HCT116 (cell line): ENCODE measurements at regions not wholly inside any gene's neighbourhood (a gene's known extent, or its start where the extent isn't known, plus 50 kb on each side); places are given as distances from the start of the nearest gene placed in this dataset.

ENCODE experiments used
- ATAC-seq: fragments of 200-7000 bp; cut with Tn5 transposase; 2 replicates; pipeline ENCODE4 v1.9.1; 2020; ENCODE audit warnings: mild to moderate bottlenecking, moderate library complexity
- BruUV-seq: library from RNA; stranded (reverse); fragments of 400-500 nt; replicated peaks from 2 replicates; lab custom pipeline; 2021; lab: Mats Ljungman, UMichigan
- CTCF ChIA-PET: fragments of 300-600 bp; sonication (Branson Sonifier 250); formaldehyde crosslinking; loops from one replicate; lab custom pipeline; 2021; ENCODE audit warnings: antibody characterized with exemption; lab: Charles Lee
- POLR2A ChIA-PET: fragments of 300-600, 350-600 bp; sonication (Branson Sonifier 250); formaldehyde crosslinking; loops from one replicate; lab custom pipeline; 2021; ENCODE audit warnings: antibody characterized with exemption; lab: Charles Lee
- RAD21 ChIA-PET, 2 experiments: fragments of 300-600 bp; sonication (Branson Sonifier 250); formaldehyde crosslinking; loops; one replicate each; lab custom pipeline; 2023; ENCODE audit warnings: low total read pairs in 2 of 2; ENCODE audit not compliant: uncharacterized antibody in 2 of 2, unreplicated experiment in 2 of 2, low non-redundant PET in 1 of 2; lab: Charles Lee
- DNase-seq: peaks from one replicate; pipeline ENCODE4 v3.0.0-alpha.2; 2010; ENCODE audit warnings: low read depth, low spot score
- H2AFZ ChIP-seq: fragments of 200-600 bp; shearing (Covaris generic), sonication (generic); 2 replicates; pipeline ENCODE4 v1.6.1; 2017; ENCODE audit warnings: low read depth, mixed run types, mixed read lengths, antibody characterized with exemption, low read length; ENCODE audit not compliant: poor library complexity, severe bottlenecking
- H3K27ac ChIP-seq: 2 replicates; pipeline ENCODE4 v1.5.1; 2012; ENCODE audit warnings: low read depth, low read length
- H3K27me3 ChIP-seq: fragments of 200-600 bp; sonication (generic); 2 replicates; pipeline ENCODE4 v1.6.1; 2016; ENCODE audit warnings: mixed run types, low read length, mixed read lengths; ENCODE audit not compliant: insufficient read depth
- H3K36me3 ChIP-seq, 2 experiments: fragments of 200-500 bp in 1 of 2; fragments of 200-600 bp in 1 of 2; sonication (Bioruptor generic) in 1 of 2; sonication (generic) in 1 of 2; 2 replicates each; pipeline versions ENCODE4 v1.5.1 to v1.6.1; 2014 to 2016; ENCODE audit warnings: low read length in 2 of 2, inconsistent platforms in 1 of 2, mixed read lengths in 1 of 2, mixed run types in 1 of 2; ENCODE audit not compliant: insufficient read depth in 2 of 2, control insufficient read depth in 1 of 2
- H3K4me1 ChIP-seq, 2 experiments: fragments of 200-600 bp in 1 of 2; sonication (generic) in 1 of 2; 2 replicates each; pipeline versions ENCODE4 v1.5.1 to v1.6.1; 2012 to 2017; ENCODE audit warnings: low read length in 2 of 2, inconsistent platforms in 1 of 2, mild to moderate bottlenecking in 1 of 2, mixed read lengths in 1 of 2, mixed run types in 1 of 2, moderate library complexity in 1 of 2; ENCODE audit not compliant: insufficient read depth in 2 of 2, control insufficient read depth in 1 of 2
- H3K4me2 ChIP-seq: fragments of 200-600 bp; sonication (generic); 2 replicates; pipeline ENCODE4 v1.6.1; 2017; ENCODE audit warnings: mixed run types, low read length, mixed read lengths
- H3K4me3 ChIP-seq, 2 experiments: fragments of 200-600 bp in 1 of 2; sonication (generic) in 1 of 2; replicated peaks in 1 of 2; 2 replicates each; pipeline ENCODE4 v1.5.1; 2011 to 2016; ENCODE audit warnings: low read length in 2 of 2, control low read depth in 1 of 2, low read depth in 1 of 2, mild to moderate bottlenecking in 1 of 2, mixed read lengths in 1 of 2, mixed run types in 1 of 2
- H3K79me2 ChIP-seq: fragments of 200-600 bp; sonication (generic); 2 replicates; pipeline ENCODE4 v1.6.1; 2017; ENCODE audit warnings: mild to moderate bottlenecking, mixed run types, low read length, moderate library complexity, mixed read lengths; ENCODE audit not compliant: insufficient read depth
- H3K9ac ChIP-seq: fragments of 200-600 bp; sonication (generic); 2 replicates; pipeline ENCODE4 v1.6.1; 2016; ENCODE audit warnings: low read length, mixed read lengths
- H3K9me2 ChIP-seq: fragments of 200-600 bp; sonication (generic), shearing (Covaris generic); 2 replicates; pipeline ENCODE4 v1.6.1; 2017; ENCODE audit warnings: mixed run types, mild to moderate bottlenecking, moderate library complexity; ENCODE audit not compliant: insufficient read depth
- H3K9me3 ChIP-seq, 2 experiments: fragments of 200-500 bp in 1 of 2; fragments of 200-600 bp in 1 of 2; sonication (Bioruptor generic) in 1 of 2; sonication (generic) in 1 of 2; 2 replicates each; pipeline ENCODE4 v1.6.1; 2014 to 2017; ENCODE audit warnings: low read length in 2 of 2, mixed read lengths in 2 of 2, inconsistent platforms in 1 of 2, low read depth in 1 of 2, mild to moderate bottlenecking in 1 of 2, mixed run types in 1 of 2, moderate library complexity in 1 of 2; ENCODE audit not compliant: control insufficient read depth in 1 of 2, insufficient read depth in 1 of 2
- H4K20me1 ChIP-seq: fragments of 200-600 bp; sonication (generic), shearing (Covaris generic); 2 replicates; pipeline ENCODE4 v1.6.1; 2017; ENCODE audit warnings: mixed run types, mild to moderate bottlenecking, moderate library complexity; ENCODE audit not compliant: insufficient read depth
- ATF3 ChIP-seq: IDR thresholded peaks from 2 replicates; pipeline ENCODE4 v1.6.1; 2012
- CBX3 ChIP-seq: IDR thresholded peaks from 2 replicates; pipeline ENCODE4 v1.6.1; 2012; ENCODE audit warnings: low read depth
- CEBPB ChIP-seq: IDR thresholded peaks from 2 replicates; pipeline ENCODE4 v1.6.1; 2012; ENCODE audit warnings: low read depth
- ELF1 ChIP-seq: IDR thresholded peaks from 2 replicates; pipeline ENCODE4 v1.6.1; 2012; ENCODE audit warnings: low read depth, borderline replicate concordance
- EZH2 ChIP-seq: fragments of 200-600 bp; sonication (generic); IDR thresholded peaks from 2 replicates; pipeline ENCODE4 v1.6.1; 2017; ENCODE audit warnings: antibody characterized with exemption, mixed run types
- FOSL1 ChIP-seq: IDR thresholded peaks from 2 replicates; pipeline ENCODE4 v1.6.1; 2012; ENCODE audit warnings: low read depth
- JUND ChIP-seq: IDR thresholded peaks from 2 replicates; pipeline ENCODE4 v1.6.1; 2012
- POLR2A ChIP-seq: IDR thresholded peaks from 2 replicates; pipeline ENCODE4 v1.7.0; 2011; ENCODE audit warnings: borderline replicate concordance; ENCODE audit not compliant: insufficient read depth, insufficient read length; ENCODE audit errors: extremely low read depth
- POLR2AphosphoS5 ChIP-seq: IDR thresholded peaks from 2 replicates; pipeline ENCODE4 v1.6.1; 2011; ENCODE audit warnings: mild to moderate bottlenecking, low read depth, low read length, moderate library complexity
- RAD21 ChIP-seq: IDR thresholded peaks from 2 replicates; pipeline ENCODE4 v1.6.1; 2012; ENCODE audit warnings: low read depth, mild to moderate bottlenecking
- REST ChIP-seq: IDR thresholded peaks from 2 replicates; pipeline ENCODE4 v1.6.1; 2012; ENCODE audit warnings: low read depth
- SP1 ChIP-seq: IDR thresholded peaks from 2 replicates; pipeline ENCODE4 v1.6.1; 2012; ENCODE audit warnings: low read depth
- SRF ChIP-seq: IDR thresholded peaks from 2 replicates; pipeline ENCODE4 v1.6.1; 2012; ENCODE audit warnings: low read depth
- TCF7L2 ChIP-seq: IDR thresholded peaks from 2 replicates; pipeline ENCODE4 v1.7.0; 2011; ENCODE audit warnings: borderline replicate concordance, inconsistent platforms; ENCODE audit not compliant: insufficient read depth, insufficient read length; ENCODE audit errors: extremely low read depth
- YY1 ChIP-seq: IDR thresholded peaks from 2 replicates; pipeline ENCODE4 v1.6.1; 2011; ENCODE audit warnings: low read length, low read depth, moderate library complexity, mild to moderate bottlenecking; ENCODE audit not compliant: insufficient replicate concordance; ENCODE audit errors: extremely low read depth
- ZFX ChIP-seq: fragments of 450-650 bp; IDR thresholded peaks from 2 replicates; pipeline ENCODE4 v1.6.1; 2017
- ZNF274 ChIP-seq: fragments of 200-500 bp; sonication (Bioruptor generic); IDR thresholded peaks from 2 replicates; pipeline ENCODE4 v1.6.1; 2014; ENCODE audit warnings: mild to moderate bottlenecking, low read depth, low read length, inconsistent platforms
- intact Hi-C: fragments of 100-400 bp; cut with micrococcal nuclease; formaldehyde crosslinking; loops from 2 replicates; pipeline ENCODE4 v1.10.0; 2022
- TF ChIP-seq, protein P1 (sequence below), 3 experiments: fragments of 200-600 bp in 1 of 3; sonication (generic) in 1 of 3; IDR thresholded peaks in 2 of 3; conservative IDR thresholded peaks in 1 of 3; 2 replicates each; pipeline ENCODE4 v1.5.1; 2012 to 2017; ENCODE audit warnings: low read depth in 2 of 3, low read length in 2 of 3, antibody characterized with exemption in 1 of 3, borderline replicate concordance in 1 of 3, control low read depth in 1 of 3, mild to moderate bottlenecking in 1 of 3, mixed read lengths in 1 of 3, mixed run types in 1 of 3, moderate library complexity in 1 of 3; ENCODE audit not compliant: insufficient read depth in 1 of 3
- TF ChIP-seq, protein P2 (sequence below): IDR thresholded peaks from 2 replicates; pipeline ENCODE4 v1.6.1; 2011; ENCODE audit warnings: mild to moderate bottlenecking, low read length, moderate library complexity; ENCODE audit not compliant: insufficient replicate concordance; ENCODE audit errors: extremely low read depth

DNA sequence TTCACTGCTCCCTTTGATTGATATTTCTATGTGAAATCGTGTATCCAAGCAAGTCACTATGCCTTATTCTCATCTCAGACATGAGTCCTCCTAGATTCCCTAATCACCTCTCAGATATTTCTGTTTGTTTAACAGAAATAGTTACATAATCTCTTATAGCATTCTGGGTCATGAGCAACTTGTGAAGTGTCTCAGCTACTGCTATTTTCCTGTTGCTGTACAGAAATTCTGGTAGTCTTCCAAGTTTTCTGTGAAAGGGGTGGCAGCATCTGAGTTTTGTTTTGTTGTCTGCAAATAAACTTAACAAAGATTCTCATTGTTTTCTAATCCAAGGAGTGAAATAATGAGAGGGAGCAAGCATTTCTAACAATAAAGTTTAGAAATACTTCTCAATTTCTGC, 256.9 kb upstream of the ST8SIA4 start:
- no TSS peak for BruUV-seq
- RAD21 ChIA-PET, result no interaction called here

More for the DNA sequence above, 256.9 kb upstream of the ST8SIA4 start:
- Histone ChIP-seq H3K4me3 (no peak overlapping the region), H3K4me1 (no peaks in the 10 kb centered on the region), H3K36me3 (no peaks in the 10 kb centered on the region), H3K27me3 (no peaks in the 10 kb centered on the region), H4K20me1 (no peaks in the 10 kb centered on the region), H3K79me2 (no peaks in the 10 kb centered on the region), H3K27ac (no peak overlapping the region), H3K9me3 (no peaks in the 10 kb centered on the region), H3K9ac (no peak overlapping the region), H3K4me2 (no peak overlapping the region), H2AFZ (no peak overlapping the region), H3K9me2 (no peaks in the 10 kb centered on the region)
- CTCF ChIA-PET, result no interaction called here
- no peak for ATAC-seq
- intact Hi-C loops, result no loop called here
- POLR2A ChIA-PET, result no interaction called here
- TF ChIP-seq EZH2 (no peak), ZNF274 (no peak), CBX3 (no peak), REST (no peak), ELF1 (no peak), POLR2A (no peak), JUND (no peak), FOSL1 (no peak), SRF (no peak), CEBPB (no peak), ZFX (no peak), RAD21 (no peak), TCF7L2 (no peak), POLR2AphosphoS5 (no peak), SP1 (no peak), ATF3 (no peak), YY1 (no peak)
- TF ChIP-seq, protein P1, sequence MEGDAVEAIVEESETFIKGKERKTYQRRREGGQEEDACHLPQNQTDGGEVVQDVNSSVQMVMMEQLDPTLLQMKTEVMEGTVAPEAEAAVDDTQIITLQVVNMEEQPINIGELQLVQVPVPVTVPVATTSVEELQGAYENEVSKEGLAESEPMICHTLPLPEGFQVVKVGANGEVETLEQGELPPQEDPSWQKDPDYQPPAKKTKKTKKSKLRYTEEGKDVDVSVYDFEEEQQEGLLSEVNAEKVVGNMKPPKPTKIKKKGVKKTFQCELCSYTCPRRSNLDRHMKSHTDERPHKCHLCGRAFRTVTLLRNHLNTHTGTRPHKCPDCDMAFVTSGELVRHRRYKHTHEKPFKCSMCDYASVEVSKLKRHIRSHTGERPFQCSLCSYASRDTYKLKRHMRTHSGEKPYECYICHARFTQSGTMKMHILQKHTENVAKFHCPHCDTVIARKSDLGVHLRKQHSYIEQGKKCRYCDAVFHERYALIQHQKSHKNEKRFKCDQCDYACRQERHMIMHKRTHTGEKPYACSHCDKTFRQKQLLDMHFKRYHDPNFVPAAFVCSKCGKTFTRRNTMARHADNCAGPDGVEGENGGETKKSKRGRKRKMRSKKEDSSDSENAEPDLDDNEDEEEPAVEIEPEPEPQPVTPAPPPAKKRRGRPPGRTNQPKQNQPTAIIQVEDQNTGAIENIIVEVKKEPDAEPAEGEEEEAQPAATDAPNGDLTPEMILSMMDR (IDR thresholded peaks at IDR 0.05 in 2 of 3, conservative IDR thresholded peaks at IDR 0.05 in 1 of 3; ENCODE audit: borderline replicate concordance in 1 of 3, insufficient read depth in 1 of 3, low read depth in 2 of 3, low read length in 2 of 3), result no peak
- TF ChIP-seq, protein P2, sequence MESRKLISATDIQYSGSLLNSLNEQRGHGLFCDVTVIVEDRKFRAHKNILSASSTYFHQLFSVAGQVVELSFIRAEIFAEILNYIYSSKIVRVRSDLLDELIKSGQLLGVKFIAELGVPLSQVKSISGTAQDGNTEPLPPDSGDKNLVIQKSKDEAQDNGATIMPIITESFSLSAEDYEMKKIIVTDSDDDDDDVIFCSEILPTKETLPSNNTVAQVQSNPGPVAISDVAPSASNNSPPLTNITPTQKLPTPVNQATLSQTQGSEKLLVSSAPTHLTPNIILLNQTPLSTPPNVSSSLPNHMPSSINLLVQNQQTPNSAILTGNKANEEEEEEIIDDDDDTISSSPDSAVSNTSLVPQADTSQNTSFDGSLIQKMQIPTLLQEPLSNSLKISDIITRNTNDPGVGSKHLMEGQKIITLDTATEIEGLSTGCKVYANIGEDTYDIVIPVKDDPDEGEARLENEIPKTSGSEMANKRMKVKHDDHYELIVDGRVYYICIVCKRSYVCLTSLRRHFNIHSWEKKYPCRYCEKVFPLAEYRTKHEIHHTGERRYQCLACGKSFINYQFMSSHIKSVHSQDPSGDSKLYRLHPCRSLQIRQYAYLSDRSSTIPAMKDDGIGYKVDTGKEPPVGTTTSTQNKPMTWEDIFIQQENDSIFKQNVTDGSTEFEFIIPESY, result no peak
- no peak for DNase-seq
